NK-92 treated with Interleukin-12 subunit alpha and Interleukin-12 subunit beta, amount 100 ng/mL, for 24 hours (cell line): ENCODE measurements at regions not wholly inside any gene's neighbourhood (a gene's known extent, or its start where the extent isn't known, plus 50 kb on each side); places are given as distances from the start of the nearest gene placed in this dataset.

ENCODE experiments used
- DNase-seq: peaks from one replicate; lab custom pipeline; 2025; lab: John Stamatoyannopoulos, UW

DNA sequence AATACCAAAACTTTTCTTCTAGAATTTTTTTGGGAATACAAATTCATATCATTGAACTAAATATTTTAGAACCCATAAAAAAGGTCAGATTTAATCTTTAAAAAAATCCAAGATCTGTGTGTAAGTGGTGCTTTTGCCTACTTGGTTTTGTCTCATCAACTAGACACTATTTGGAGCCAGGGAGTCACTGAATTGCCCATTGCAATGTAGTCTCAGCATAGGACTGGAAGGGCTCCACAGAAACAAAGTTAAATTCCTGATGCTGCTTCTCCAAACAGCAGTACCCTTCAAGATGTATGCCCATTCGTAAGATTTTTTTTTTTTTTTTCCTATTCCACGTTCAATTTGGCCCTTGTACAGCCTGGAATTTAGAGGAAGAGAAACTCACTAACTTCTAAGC is 208.0 kb upstream of the MPDZ start:
- no peak for DNase-seq

DNA sequence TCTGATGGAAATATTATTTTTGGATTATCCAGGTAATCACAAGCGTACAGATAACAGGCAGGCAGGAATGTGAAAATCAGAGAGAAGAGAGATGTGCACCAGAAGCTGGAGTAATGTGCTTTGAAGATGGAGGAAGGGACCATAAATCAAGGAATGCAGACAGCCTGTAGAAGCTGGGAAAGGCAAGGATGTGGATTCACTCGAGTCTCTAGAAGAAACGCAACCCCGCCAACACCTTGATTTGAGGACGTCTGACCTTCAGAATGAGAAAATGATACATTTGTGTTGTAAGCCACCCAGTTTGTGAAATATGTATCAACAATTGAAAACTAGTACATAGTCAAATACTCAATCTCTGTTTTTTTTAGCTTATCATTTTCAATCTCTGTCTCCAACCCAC is 207.6 kb upstream of the MPDZ start:
- no peak for DNase-seq

DNA sequence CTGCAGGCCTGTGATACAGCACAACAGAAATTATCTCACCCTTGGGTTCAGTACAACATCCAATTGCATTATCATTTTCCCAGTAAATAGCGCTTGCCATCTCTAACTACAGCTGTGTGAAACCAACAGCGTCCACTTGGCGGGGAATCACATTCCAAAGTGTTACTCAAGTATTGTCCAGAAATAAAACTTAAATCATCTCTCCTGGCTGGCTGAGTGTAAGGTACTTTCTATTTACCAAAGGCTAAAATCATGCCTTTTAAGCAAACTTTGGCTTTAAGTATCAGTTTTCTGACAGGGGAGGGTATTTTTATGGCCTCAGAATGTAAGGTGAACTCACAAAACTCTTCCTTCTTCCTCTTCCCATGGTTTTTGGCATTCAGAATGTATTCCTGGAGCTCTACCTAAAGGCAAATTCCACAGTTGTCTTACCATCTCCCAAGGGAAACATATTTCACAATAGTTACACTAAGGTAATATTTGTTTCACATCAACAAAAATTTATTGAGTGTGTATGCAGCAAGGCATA is 205.6 kb upstream of the MPDZ start:
- no peak for DNase-seq

DNA sequence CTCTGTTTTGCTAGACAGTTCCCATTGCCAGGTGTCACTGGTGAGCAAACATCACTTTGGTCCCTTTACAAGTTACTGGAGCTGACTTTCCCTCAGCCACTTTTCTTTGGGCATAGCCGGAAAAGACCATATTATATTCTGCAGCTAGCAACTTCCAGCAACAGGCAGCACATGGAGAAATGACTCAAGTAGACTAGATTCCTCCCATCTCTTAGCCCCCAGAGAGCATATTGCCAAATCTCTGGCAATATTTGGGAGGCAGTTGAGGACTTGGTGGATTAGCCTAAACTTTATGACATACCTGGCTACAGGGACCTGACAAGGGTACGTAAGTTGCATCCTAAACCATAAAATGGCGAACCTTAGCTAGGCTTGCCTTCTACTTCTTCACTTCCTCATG is 204.7 kb upstream of the MPDZ start:
- no peak for DNase-seq

DNA sequence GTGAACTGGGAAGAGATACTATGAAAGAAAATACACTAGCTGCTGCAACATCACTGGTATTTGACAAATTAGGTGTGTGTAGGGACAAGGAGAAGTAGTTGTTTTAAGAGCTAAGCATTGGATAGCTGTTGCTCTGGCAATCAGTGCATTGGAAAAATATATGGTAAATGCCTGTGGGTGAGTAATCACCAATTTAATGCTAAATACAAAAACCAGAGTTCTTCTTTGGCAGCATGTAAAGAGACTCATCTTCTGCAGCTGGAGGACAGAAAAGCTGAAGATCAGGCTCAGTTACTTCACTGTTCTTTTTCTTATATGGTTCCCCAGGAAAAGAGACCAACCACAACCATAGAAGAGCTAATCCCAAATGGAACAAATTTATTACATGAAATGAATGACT is 201.8 kb upstream of the MPDZ start:
- DNase-seq, result no peak

DNA sequence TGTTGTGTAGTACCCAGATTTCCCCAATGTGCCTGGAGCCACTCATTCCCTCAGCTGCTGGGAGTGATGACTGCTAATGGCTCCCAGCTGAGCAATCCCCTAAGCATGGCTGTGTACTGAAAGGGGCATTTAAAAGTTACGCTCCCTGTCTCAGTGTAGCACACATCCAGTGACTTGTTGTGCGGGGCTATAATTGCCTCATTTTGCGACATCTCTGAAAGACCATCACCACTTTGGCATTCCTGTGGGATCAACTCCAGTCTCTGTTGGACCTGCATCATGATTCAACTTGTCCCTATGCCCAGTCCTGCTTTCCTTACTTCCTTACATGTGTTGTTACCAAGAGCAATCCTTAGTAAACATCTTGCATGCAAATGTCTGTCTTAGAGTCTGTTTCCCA is 201.2 kb upstream of the MPDZ start:
- no peak for DNase-seq

DNA sequence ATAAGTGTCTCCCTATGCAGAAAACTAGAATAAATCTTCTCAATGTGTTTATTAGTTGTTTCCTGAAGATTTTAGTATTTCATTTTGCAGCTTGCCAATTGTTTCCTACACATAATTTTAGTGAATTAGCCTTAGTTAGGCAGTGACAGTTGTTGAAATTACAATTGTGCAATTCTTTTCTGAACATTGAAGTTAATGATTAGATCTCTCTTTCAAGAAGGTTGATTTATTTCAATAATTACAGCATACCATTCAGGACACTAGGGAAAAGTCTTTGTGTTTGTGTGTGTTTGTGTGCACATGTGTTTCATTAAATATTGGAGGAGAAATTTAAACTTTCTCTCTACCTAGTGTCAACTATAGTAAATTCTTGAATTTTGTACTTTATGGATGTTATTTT is 199.6 kb upstream of the MPDZ start:
- no peak for DNase-seq

DNA sequence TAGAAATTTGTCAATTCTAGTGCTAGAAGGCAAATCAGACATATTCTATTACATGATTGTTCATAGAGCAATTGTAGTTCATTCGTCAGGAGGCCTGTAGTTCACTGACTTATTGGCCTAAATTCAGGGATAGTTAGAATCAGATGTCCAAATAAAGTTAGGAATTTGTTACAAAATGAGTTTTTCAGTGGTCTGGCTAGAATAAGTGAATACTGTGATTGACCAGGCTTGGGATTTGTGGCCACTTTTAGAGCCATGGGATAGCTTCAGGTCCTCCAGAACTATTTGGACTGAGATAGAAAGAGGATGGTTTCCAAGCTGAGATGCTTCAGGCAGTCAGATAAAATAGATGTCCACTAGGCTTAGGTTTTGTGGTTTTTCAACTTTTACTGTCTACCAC is 199.1 kb upstream of the MPDZ start:
- no peak for DNase-seq

DNA sequence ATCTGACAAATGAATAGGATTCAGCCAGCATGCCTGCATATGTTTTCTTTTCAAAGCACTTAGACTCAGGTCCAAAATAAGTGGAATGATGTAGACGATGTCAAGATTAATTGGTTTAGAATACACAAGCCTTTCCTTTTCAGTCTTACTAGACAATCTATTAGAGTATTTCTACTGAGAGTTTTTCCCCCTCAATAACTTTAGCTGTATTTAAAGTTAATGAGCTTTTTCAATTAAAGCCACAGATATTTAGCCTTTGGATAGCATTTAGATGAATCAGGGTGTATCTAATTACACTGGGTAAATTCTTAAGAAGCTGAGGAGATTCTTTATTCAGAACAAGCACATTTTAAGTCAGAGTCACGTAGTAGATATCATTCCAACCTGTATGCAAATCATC is 198.7 kb upstream of the MPDZ start:
- no peak for DNase-seq

DNA sequence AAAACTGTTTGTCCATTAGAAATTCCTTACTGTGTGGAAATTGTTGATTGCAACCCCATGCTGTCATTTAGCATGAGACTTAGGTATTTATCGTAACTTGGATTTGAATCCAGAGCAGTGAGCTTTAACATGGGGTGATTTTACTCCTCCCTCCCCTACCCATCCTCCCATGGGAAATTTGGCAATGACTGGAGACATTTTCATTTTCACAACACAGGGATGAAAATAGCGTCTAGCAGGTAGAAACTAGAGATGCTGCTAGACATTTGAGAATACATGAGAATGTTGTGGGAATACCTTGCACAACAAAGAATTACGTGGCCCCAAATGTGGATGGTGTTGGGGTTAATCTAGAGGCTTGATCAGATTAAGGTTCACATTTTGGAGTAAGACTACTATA is 191.3 kb upstream of the MPDZ start:
- DNase-seq, result no peak

DNA sequence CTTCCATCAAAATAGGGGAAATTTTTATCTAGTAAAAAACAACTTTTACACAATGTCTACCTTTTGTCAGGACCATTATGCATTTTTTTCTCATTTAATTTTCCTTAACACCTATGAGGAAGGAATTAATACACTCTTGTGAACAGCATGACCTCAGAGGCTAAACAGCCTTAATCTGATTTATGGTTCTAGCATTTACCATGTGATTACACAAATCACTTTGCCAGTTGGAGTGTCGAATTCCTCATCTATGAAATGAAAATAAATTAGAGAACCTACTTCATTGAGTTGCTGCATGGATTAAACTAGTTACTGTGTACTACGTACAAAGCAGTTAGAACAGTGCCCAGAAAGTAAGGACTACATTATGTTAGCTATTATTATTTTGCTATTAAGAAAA is 187.7 kb upstream of the MPDZ start:
- DNase-seq, result no peak

DNA sequence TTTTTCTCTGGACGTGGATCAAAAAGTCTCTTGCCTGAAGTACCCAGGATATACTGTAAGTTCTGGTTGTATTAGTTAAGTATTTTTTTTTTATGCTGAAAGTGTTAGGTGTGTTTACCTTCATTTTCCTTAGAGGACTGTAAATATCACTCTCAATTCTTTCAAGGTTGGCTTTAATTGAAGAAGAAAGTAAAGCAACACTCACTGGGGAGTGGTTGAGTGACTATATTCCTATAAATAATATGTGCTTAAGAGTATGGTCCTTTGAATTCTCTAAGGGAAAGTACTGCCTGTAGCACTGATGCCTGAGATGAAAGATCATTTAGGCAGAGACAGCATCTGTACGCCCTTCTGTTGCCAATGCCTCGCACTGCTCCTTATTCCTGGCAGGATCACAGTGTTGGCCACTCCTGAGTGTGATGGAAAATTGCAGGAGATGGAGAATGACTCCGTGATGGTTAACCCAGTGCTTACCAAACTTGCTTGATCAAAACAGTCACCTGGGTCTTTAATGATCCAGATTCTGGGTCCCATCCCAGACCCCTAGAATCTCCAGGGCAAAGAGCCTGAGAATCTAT is 182.0 kb upstream of the MPDZ start:
- no peak for DNase-seq

DNA sequence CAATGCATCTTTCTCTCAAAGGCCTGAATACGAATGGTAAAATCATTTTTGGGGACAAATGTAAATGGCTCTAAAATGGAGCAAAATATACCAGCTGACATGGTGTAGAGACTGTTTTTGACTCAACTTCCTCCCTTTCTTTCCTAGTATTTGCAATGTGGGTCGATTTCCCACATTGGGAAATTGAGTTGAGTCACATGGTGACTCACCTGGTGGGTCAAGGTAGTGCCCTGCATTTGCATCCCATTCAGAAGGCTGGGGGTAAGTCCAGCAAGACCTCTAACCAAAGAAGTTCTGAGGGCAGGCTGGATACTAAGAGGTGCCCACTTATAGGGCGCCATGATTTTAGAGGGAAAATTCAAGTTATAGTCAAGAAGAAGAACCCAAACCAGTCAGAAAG is 179.6 kb upstream of the MPDZ start:
- no peak for DNase-seq

DNA sequence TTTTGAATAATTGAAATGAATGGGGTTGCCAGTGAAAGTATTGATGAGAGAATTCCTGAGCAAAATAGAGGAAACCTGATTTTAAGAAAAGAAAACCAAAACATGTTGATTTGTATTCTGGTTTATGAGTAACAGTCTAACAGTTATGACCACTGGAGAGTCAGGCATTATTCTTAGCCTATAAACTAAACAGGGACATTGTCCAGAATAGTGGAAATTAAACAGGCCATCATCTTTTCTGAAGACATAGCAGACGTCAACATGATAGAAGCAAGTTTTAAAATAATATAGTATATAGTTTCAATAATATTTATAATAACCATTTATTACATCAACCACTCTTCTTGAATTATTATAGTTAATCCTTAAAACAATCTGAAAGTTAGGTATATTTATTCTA is 178.3 kb upstream of the MPDZ start:
- DNase-seq, result no peak

DNA sequence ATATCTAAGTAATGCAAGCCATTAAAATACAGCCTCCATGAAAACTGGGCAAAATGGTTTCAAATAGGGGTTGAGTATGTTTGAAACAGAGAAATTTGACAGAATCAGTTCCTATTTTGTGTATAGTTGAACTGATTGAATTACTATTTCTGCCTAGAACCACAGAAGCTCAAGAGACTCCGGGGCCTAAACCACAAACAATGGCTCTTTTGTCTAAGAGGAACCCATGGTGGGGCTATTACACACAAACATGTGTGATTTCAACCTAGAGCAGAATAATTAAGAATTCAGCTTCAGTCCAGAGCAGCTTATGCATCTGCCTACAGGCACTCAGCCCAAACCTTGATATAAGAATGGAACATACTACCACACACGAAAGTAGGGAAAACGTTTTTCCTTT is 171.2 kb upstream of the MPDZ start:
- no peak for DNase-seq

DNA sequence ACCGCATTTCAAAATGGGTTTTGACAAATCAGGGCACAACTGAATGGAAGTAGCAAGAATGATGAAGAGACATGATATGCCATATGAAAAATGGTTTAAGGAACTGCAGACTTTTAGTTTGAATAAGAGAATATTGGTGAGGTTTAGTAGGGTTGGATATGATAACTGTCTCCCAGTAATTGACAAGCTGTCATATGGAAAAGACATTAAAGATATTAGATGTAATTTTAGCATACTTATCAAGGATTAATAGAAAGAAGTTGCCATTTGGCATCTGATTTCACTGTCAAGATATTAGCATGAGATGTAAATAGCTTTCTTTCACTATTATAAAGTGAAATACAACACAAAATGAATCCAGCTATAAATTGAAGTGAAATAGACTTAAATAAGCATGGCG is 169.0 kb upstream of the MPDZ start:
- DNase-seq, result no peak

DNA sequence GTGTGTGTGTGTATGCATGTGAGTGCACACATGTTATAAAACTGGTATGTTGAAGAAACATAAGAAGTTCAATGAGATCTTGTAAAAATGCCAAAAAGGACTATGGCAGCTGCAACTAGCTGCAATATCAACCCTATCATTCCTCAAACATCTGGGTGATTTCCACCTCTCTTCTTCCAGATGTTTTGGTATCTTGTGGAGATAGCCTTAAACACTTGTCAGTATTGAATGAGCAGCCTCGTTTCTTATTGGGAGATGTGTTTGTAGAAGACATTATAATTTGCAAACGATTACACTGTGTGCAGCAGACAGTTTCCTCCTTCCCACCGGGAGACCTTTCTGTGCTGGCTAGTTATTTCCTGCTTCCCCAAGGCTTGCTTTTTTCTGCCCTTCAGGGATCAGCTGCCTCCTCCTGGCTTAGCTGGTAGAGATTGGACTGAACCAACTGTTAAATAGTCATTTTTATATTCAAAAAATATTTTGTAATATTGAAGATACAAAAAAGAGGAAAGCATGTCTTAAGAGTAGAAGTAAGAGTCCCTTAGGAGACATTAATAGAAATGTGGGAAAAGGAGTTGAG is 168.4 kb upstream of the MPDZ start:
- no peak for DNase-seq

DNA sequence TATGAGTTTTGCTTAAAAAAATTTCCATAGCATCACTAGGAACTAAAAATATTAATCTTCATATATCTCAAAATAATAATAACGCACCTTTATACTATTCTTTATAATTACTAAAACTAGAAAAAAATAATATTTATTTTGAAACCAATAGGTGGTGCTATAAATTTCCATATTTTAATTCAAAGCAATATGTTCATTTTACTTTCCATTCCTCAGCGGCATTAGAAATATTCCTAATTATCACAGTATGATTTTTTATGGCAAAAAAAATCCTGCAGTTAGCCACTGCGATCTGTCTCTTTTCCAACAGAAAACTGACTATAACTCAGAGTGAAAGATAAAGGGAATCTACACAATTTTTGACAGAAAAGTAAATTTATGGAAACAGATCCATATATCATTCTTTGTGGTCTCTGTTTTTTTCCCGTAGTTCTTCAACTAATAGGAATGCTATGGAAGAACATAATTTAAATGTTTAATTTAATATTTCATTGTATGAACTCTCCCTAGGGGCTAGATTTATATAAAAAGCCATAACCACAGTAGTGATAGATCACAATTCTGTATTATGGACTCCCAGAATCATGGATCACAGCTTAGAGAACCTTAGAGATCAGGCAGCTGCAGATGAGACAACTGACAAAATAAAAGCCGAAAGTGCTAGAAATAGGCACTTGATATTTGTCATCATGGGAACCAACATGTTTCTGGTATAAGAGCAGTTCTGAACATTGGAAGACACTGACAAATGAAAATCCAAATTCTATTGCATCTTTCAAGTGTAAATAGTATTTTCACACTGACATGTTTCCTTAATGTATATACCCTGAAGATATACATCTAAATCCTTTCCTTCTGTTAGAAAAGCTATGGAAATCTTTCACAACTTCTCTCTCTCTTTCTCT is 167.7 kb upstream of the MPDZ start:
- DNase-seq, result no peak

DNA sequence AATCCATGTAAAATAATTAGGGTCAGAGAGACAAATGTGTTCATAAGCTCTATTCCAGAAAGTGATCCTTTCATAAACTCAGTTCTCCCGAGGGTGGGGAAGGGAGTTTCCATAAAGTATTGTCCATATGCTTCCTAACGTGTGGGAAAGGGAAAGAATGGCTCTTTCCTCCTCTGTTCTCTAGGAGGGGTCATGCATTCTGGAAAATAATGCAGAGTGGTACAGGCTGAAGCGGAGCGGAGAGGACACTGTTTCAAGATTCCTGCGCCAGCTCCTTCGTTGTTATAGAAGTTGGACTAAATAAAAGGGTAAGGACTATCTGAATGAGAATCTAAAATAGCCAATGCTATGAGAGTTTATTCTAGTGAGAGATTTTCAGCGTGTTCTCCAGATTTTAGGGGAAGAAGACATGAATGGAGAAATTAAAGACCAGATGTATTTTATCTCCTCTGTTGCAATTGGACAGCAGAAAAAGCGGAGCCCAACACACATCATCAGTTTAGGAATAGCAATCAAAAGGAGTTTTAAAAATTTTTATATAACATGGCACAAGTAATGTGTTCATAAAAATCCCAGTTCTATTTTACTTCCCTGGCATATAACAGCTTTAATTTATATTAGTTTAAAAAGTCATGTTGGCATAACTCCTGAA is 166.9 kb upstream of the MPDZ start:
- DNase-seq, result no peak

DNA sequence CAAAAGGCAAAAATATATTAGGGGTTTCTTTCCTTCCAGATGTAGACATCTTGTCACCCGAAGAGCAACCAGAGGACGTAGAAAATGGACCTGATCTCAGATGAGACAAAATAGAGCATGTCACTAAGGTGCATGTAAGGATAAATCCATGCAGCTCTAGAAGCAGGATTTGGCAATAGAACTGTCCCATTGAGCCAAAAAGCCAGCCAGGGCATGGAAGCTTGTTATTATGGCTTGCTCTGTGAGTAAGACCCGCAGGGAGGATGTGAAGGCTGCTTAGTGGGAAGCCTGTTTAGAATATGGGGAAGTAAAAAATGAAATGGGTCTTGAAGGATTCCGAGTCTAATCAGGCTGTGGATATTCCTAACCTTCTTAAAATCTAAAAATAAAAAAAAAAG is 165.6 kb upstream of the MPDZ start:
- no peak for DNase-seq

DNA sequence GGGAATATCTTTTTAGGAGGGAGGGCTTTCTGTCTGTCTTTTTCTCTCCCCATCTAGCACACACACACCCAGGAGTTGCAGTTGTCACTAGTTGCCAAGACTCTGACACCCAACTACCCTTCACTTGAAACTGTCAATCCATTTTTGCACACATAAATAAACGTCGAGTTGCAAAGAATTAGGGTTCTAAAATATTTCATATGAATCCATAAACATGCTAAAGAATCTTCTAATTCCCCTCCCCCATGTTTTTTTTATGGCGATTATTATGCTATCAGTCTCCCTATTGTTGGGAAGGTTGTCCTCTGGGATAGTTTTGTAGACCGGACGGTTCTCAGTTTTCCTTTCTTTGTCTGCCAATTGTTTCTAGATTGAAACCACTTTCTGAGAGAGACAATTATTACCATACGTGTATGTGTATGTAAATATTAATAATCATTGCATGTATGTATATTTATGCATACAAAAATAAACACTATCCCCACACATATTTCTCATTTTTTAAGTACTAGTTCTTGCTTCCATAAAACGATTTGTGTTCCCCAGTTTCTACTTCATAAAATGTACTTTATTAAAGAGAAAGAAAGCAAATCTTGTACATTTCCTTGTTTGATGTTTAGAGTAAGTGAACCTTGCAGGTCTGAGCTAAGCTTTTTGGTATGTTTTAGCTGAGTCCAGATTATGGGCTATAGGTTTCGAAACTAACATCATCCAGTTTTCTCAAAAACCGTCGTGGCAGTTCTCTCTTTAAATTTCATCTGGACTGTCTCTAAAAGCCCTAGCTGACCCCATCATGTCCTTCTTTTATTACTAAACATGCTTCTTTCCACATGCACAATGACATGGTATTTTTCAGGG is 165.0 kb upstream of the MPDZ start:
- DNase-seq, result no peak
